ENCODE measurements at regions not wholly inside any gene's neighbourhood (a gene's known extent, or its start where the extent isn't known, plus 50 kb on each side); places are given as distances from the start of the nearest gene placed in this dataset.

DNA sequence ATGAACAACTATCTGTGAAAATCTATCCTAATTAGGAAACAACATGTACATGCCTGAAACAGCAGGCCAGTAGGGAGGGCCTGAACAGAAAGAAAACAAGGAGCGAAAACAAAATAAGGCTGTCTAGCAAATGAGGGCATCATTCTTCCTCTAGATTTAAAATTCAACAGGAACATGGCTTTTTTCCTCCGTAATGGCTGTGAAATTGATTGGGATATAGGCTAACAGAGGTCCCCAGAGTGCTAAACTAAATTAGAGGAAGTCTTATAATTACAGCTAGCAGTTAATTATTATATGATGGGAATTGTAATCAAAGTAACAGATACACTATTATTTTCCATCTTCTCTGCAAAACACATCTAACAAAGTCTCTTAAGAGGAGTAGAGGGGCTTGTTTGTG, 51.7 kb upstream of the TIAM1 start:
- no peak for TF ChIP-seq EZH2 (IDR thresholded peaks at IDR 0.05; ENCODE audit: borderline replicate concordance, insufficient read depth, low read length, poor library complexity, severe bottlenecking)
- TF ChIP-seq, protein P1, sequence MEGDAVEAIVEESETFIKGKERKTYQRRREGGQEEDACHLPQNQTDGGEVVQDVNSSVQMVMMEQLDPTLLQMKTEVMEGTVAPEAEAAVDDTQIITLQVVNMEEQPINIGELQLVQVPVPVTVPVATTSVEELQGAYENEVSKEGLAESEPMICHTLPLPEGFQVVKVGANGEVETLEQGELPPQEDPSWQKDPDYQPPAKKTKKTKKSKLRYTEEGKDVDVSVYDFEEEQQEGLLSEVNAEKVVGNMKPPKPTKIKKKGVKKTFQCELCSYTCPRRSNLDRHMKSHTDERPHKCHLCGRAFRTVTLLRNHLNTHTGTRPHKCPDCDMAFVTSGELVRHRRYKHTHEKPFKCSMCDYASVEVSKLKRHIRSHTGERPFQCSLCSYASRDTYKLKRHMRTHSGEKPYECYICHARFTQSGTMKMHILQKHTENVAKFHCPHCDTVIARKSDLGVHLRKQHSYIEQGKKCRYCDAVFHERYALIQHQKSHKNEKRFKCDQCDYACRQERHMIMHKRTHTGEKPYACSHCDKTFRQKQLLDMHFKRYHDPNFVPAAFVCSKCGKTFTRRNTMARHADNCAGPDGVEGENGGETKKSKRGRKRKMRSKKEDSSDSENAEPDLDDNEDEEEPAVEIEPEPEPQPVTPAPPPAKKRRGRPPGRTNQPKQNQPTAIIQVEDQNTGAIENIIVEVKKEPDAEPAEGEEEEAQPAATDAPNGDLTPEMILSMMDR (IDR thresholded peaks at IDR 0.05; ENCODE audit: poor library complexity, severe bottlenecking) = no peak

Data from neural cell (in vitro differentiated cells).